KMS-11 (cell line): ENCODE measurements at regions not wholly inside any gene's neighbourhood (a gene's known extent, or its start where the extent isn't known, plus 50 kb on each side); places are given as distances from the start of the nearest gene placed in this dataset.

ENCODE experiments used
- H2AFZ ChIP-seq: fragments of 200-600 bp; sonication (generic); 2 replicates; pipeline ENCODE4 v1.6.1; 2016; ENCODE audit warnings: antibody characterized with exemption, mixed run types, low read depth
- H3K27ac ChIP-seq: fragments of 200-600 bp; sonication (generic); 2 replicates; pipeline ENCODE4 v1.6.1; 2016; ENCODE audit warnings: mild to moderate bottlenecking, mixed run types
- H3K27me3 ChIP-seq: fragments of 200-600 bp; sonication (generic); 2 replicates; pipeline ENCODE4 v1.6.1; 2017; ENCODE audit warnings: mild to moderate bottlenecking, low read depth, mixed run types, moderate library complexity; ENCODE audit not compliant: insufficient read depth
- H3K36me3 ChIP-seq: fragments of 200-600 bp; sonication (generic); 2 replicates; pipeline ENCODE4 v1.6.1; 2017; ENCODE audit warnings: mild to moderate bottlenecking, mixed run types; ENCODE audit not compliant: insufficient read depth
- H3K4me1 ChIP-seq: fragments of 200-600 bp; sonication (generic); 2 replicates; pipeline ENCODE4 v1.6.1; 2016; ENCODE audit warnings: mild to moderate bottlenecking, low read depth, mixed run types; ENCODE audit not compliant: poor library complexity, severe bottlenecking
- H3K4me2 ChIP-seq: fragments of 200-600 bp; sonication (generic); 2 replicates; pipeline ENCODE4 v1.7.0; 2016; ENCODE audit warnings: mild to moderate bottlenecking, mixed run types
- H3K4me3 ChIP-seq: fragments of 200-600 bp; sonication (generic); IDR thresholded peaks from 2 replicates; pipeline ENCODE4 v1.6.1; 2017; ENCODE audit warnings: low read depth, low read length, mixed read lengths; ENCODE audit not compliant: insufficient read depth
- H3K79me2 ChIP-seq: fragments of 200-600 bp; sonication (generic); 2 replicates; pipeline ENCODE4 v1.6.1; 2016; ENCODE audit warnings: low read depth, mixed run types; ENCODE audit not compliant: insufficient read depth
- H3K9ac ChIP-seq: fragments of 200-600 bp; sonication (generic); 2 replicates; pipeline ENCODE4 v1.6.1; 2016; ENCODE audit warnings: mild to moderate bottlenecking, mixed run types
- H4K20me1 ChIP-seq: fragments of 200-600 bp; sonication (generic); 2 replicates; pipeline ENCODE4 v1.6.1; 2016; ENCODE audit warnings: mild to moderate bottlenecking, mixed run types; ENCODE audit not compliant: insufficient read depth
- CTCF ChIP-seq: fragments of 200-600 bp; sonication (generic); conservative IDR thresholded peaks from 2 replicates; pipeline ENCODE4 v1.6.1; 2017; ENCODE audit warnings: low read depth, mild to moderate bottlenecking, antibody characterized with exemption, low read length, moderate library complexity, mixed read lengths

- Histone ChIP-seq H2AFZ (no peak overlapping the region), H4K20me1 (no peaks in the 10 kb centered on the region), H3K27ac (no peak overlapping the region), H3K27me3 (no peaks in the 10 kb centered on the region), H3K4me1 (no peaks in the 10 kb centered on the region), H3K9ac (no peak overlapping the region), H3K79me2 (no peaks in the 10 kb centered on the region), H3K36me3 (no peaks in the 10 kb centered on the region), H3K4me2 (no peak overlapping the region), H3K4me3 (no peak overlapping the region)
- TF ChIP-seq CTCF, result no peak
Observed at GRCh38 chr4:57333684-57334083, 223.5 kb upstream of the IGFBP7 start.

GRCh38 chr4:57331959-57332358, 221.8 kb upstream of the IGFBP7 start:
- H3K4me2 ChIP-seq, result no peak overlapping the region
- H3K4me3 ChIP-seq, result no peak overlapping the region
- no peak overlapping the region for H3K9ac ChIP-seq
- no peak overlapping the region for H3K27ac ChIP-seq
- no peaks in the 10 kb centered on the region for H3K79me2 ChIP-seq
- TF ChIP-seq CTCF, result no peak
- H3K36me3 ChIP-seq, result no peaks in the 10 kb centered on the region
- H4K20me1 ChIP-seq, result no peaks in the 10 kb centered on the region
- no peaks in the 10 kb centered on the region for H3K4me1 ChIP-seq
- H3K27me3 ChIP-seq, result no peaks in the 10 kb centered on the region
- H2AFZ ChIP-seq, result no peak overlapping the region

- H3K79me2 ChIP-seq, result no peaks in the 10 kb centered on the region
- no peak overlapping the region for H3K4me3 ChIP-seq
- TF ChIP-seq CTCF, result no peak
- no peak overlapping the region for H3K9ac ChIP-seq
- H4K20me1 ChIP-seq, result no peaks in the 10 kb centered on the region
- no peaks in the 10 kb centered on the region for H3K4me1 ChIP-seq
- no peaks in the 10 kb centered on the region for H3K27me3 ChIP-seq
- no peak overlapping the region for H3K27ac ChIP-seq
- no peak overlapping the region for H3K4me2 ChIP-seq
- no peaks in the 10 kb centered on the region for H3K36me3 ChIP-seq
- no peak overlapping the region for H2AFZ ChIP-seq
Observed at GRCh38 chr4:57329279-57329678, 219.1 kb upstream of the IGFBP7 start.

GRCh38 chr4:57324673-57325307, 214.6 kb upstream of the IGFBP7 start:
- no peak overlapping the region for H3K27ac ChIP-seq
- no peak for TF ChIP-seq CTCF
- H3K4me2 ChIP-seq, result no peak overlapping the region
- H2AFZ ChIP-seq, result no peak overlapping the region
- no peaks in the 10 kb centered on the region for H3K79me2 ChIP-seq
- no peaks in the 10 kb centered on the region for H4K20me1 ChIP-seq
- no peaks in the 10 kb centered on the region for H3K36me3 ChIP-seq
- H3K9ac ChIP-seq, result no peak overlapping the region
- H3K27me3 ChIP-seq, result no peaks in the 10 kb centered on the region
- H3K4me1 ChIP-seq, result no peaks in the 10 kb centered on the region
- H3K4me3 ChIP-seq, result no peak overlapping the region
